ENCODE measurements at regions not wholly inside any gene's neighbourhood (a gene's known extent, or its start where the extent isn't known, plus 50 kb on each side); places are given as distances from the start of the nearest gene placed in this dataset.

DNA sequence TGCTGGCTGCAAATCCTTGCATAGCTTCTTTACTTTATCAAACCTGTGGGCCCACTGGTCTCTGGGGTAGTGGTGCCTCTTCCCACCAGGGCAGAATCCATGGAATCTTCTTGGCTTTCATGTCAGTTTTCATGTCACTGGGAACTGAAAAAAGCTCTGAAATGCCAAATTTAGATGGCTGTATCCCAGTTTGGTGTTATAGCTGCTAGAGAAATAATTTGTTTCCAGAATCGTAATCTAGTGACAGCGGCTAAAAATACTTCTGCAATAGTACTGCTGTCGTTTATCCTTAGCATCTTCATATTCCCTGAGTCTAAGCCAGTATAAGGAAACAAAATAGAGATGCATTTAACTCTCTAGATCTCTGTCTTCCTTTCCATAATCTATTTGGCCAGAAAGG, 983.4 kb upstream of the FAT3 start:
- TF ChIP-seq GABPA (IDR thresholded peaks at IDR 0.05; ENCODE audit: low read depth) (no peak), SPI1 (IDR thresholded peaks at IDR 0.05; ENCODE audit: borderline replicate concordance, low read depth) (no peak), POLR2AphosphoS5 (IDR thresholded peaks at IDR 0.05; ENCODE audit: low read depth) (no peak)
- TF ChIP-seq, protein P1, sequence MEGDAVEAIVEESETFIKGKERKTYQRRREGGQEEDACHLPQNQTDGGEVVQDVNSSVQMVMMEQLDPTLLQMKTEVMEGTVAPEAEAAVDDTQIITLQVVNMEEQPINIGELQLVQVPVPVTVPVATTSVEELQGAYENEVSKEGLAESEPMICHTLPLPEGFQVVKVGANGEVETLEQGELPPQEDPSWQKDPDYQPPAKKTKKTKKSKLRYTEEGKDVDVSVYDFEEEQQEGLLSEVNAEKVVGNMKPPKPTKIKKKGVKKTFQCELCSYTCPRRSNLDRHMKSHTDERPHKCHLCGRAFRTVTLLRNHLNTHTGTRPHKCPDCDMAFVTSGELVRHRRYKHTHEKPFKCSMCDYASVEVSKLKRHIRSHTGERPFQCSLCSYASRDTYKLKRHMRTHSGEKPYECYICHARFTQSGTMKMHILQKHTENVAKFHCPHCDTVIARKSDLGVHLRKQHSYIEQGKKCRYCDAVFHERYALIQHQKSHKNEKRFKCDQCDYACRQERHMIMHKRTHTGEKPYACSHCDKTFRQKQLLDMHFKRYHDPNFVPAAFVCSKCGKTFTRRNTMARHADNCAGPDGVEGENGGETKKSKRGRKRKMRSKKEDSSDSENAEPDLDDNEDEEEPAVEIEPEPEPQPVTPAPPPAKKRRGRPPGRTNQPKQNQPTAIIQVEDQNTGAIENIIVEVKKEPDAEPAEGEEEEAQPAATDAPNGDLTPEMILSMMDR (IDR thresholded peaks at IDR 0.05; ENCODE audit: insufficient read depth, low read length) = no peak
- TF ChIP-seq, protein P2, sequence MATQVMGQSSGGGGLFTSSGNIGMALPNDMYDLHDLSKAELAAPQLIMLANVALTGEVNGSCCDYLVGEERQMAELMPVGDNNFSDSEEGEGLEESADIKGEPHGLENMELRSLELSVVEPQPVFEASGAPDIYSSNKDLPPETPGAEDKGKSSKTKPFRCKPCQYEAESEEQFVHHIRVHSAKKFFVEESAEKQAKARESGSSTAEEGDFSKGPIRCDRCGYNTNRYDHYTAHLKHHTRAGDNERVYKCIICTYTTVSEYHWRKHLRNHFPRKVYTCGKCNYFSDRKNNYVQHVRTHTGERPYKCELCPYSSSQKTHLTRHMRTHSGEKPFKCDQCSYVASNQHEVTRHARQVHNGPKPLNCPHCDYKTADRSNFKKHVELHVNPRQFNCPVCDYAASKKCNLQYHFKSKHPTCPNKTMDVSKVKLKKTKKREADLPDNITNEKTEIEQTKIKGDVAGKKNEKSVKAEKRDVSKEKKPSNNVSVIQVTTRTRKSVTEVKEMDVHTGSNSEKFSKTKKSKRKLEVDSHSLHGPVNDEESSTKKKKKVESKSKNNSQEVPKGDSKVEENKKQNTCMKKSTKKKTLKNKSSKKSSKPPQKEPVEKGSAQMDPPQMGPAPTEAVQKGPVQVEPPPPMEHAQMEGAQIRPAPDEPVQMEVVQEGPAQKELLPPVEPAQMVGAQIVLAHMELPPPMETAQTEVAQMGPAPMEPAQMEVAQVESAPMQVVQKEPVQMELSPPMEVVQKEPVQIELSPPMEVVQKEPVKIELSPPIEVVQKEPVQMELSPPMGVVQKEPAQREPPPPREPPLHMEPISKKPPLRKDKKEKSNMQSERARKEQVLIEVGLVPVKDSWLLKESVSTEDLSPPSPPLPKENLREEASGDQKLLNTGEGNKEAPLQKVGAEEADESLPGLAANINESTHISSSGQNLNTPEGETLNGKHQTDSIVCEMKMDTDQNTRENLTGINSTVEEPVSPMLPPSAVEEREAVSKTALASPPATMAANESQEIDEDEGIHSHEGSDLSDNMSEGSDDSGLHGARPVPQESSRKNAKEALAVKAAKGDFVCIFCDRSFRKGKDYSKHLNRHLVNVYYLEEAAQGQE (IDR thresholded peaks at IDR 0.05; ENCODE audit: insufficient replicate concordance, low read depth) = no peak
- H3K4me3 ChIP-seq (replicated peaks; ENCODE audit: insufficient read depth, low read length) = no peak overlapping the region

DNA sequence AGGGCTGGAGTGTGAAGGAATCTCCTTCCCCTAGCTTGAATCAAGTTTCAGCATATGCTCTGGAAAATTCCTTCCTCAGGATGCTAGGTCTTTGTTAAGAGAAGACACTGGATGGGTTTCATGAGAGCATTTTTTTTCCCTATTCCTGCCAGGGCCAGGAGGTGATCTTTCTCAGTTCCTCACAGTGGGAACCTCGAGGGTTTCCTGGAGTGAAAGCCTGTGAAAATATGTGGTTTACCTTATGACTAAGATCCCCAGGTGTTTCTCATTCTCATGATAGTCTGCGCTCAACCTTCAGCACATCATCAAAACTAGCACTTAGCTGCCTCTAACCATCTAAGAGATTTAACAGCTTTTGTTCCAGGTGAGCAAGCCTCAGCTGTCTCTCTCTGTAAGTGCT, 985.3 kb upstream of the FAT3 start:
- Histone ChIP-seq H3K4me3 (replicated peaks; ENCODE audit: insufficient read depth, low read length) (no peak overlapping the region), H3K27ac (replicated peaks) (no peak overlapping the region), H3K27me3 (ENCODE audit: insufficient read depth, poor library complexity, severe bottlenecking) (no peaks in the 10 kb centered on the region)
- TF ChIP-seq GABPA (IDR thresholded peaks at IDR 0.05; ENCODE audit: low read depth) (no peak), POLR2AphosphoS5 (IDR thresholded peaks at IDR 0.05; ENCODE audit: low read depth) (no peak), SPI1 (IDR thresholded peaks at IDR 0.05; ENCODE audit: borderline replicate concordance, low read depth) (no peak)
- TF ChIP-seq, protein P2 (IDR thresholded peaks at IDR 0.05; ENCODE audit: insufficient replicate concordance, low read depth) = no peak
- TF ChIP-seq, protein P1 (IDR thresholded peaks at IDR 0.05; ENCODE audit: insufficient read depth, low read length) = no peak
- DNase-seq (ENCODE audit: low read depth in 1 of 2, low spot score in 1 of 2) = no peak

More for the DNA sequence above, 983.4 kb upstream of the FAT3 start:
- Histone ChIP-seq H3K27ac (replicated peaks) (no peak overlapping the region), H3K27me3 (ENCODE audit: insufficient read depth, poor library complexity, severe bottlenecking) (no peaks in the 10 kb centered on the region)
- DNase-seq (ENCODE audit: low read depth in 1 of 2, low spot score in 1 of 2) = no peak

DNA sequence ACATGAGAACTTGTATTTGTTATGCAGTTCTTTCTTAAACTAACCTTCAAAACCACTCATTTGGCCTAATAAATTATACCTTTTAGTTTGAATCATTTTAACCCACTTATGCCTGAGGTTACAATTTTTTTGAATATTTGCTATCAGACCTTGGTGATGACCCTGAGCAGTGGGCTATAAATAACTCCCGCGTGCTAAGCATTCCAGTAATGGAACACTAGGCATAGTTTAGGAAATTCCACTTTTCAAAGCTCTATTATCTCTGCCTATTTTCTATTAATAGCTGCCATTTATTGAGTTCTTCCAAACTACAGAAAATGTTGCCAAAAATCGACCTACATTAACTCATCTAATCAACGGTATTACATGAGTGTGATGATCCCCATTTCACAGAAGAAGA, 993.4 kb upstream of the FAT3 start:
- no peak overlapping the region for H3K27ac ChIP-seq (replicated peaks)
- TF ChIP-seq SPI1 (IDR thresholded peaks at IDR 0.05; ENCODE audit: borderline replicate concordance, low read depth) (no peak), POLR2AphosphoS5 (IDR thresholded peaks at IDR 0.05; ENCODE audit: low read depth) (no peak), GABPA (IDR thresholded peaks at IDR 0.05; ENCODE audit: low read depth) (no peak)
- TF ChIP-seq, protein P2 (IDR thresholded peaks at IDR 0.05; ENCODE audit: insufficient replicate concordance, low read depth) = no peak
- TF ChIP-seq, protein P1 (IDR thresholded peaks at IDR 0.05; ENCODE audit: insufficient read depth, low read length) = no peak
- no peaks in the 10 kb centered on the region for H3K27me3 ChIP-seq (ENCODE audit: insufficient read depth, poor library complexity, severe bottlenecking)
- no peak for DNase-seq (ENCODE audit: low read depth in 1 of 2, low spot score in 1 of 2)
- no peak overlapping the region for H3K4me3 ChIP-seq (replicated peaks; ENCODE audit: insufficient read depth, low read length)
